Ammon's horn (tissue), 1 donor: ENCODE measurements at regions not wholly inside any gene's neighbourhood (a gene's known extent, or its start where the extent isn't known, plus 50 kb on each side); places are given as distances from the start of the nearest gene placed in this dataset.

Experiments used
- DNase-seq: peaks from one replicate; pipeline ENCODE4 v3.0.0-alpha.2; 2016; ENCODE audit warnings: low spot score

DNA sequence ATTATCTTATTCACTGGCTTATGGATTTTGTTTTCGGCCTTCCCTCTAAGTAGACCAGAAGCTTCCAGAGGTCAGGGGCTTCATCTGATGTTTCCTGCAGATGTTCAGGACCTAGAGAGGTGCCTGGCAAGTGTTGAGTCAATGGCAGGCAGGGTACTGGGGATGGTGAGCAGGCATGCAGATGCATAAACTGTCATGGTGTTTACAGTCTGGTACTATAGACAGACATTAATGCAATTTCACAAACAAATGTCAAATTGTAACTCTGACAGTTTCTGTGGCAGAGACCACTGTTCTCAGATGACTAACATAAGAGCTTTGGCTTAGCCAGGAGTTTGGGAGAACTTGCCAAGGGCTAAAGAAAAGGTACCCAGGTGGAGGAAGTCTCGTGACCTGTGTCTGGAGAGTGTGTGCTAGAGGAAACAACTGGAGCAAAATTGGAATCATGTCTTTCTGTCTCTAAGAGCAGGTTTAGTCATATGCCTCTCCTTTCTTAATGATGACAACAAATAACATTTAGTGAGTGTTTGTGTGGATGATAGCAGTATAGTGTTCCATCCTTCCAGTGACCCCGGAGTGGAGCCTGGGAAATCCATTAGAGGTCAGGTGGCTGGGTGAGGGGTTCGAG lies 53.7 kb upstream of the TRAK1 start:
- DNase-seq: no peak

GRCh38 chr3:42036483-42036823 lies 54.7 kb upstream of the TRAK1 start:
- no peak for DNase-seq

DNA sequence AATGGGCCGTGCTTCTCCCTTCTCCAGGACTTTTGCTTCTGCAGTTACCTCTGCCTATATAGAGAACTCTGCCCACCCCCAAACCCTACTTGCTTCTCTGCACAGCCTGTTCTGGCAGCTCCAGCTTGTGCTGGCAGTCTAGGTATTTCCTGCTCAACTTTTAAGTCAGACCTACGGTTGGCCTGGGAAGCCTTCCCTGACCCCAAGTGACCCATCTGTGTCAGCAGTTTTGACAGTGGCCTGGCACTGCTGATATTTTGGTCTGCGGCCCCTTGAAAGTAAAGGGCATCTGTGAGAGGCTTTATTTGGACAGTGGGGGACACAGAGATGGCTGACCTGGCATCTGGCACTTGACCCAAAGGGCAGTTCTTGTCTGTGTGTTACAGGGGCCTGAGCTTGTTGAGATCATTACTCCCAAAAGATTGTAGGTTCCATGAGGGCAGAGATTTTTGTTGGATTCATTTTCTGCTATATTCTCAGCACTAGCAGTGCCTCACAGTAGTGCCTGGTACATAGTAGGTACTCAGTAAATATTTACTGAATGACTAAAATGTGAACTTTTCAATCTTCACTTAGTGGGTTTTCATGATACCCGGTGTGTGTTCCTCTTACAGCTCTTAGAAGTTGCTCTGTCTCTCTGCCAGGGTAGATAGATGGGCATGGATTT lies 55.2 kb upstream of the TRAK1 start:
- DNase-seq: no peak

- no peak for DNase-seq
These were observed 56.1 kb upstream of the TRAK1 start for GRCh38 chr3:42035007-42035406.

- DNase-seq: no peak
These were observed 57.4 kb upstream of the TRAK1 start for GRCh38 chr3:42033741-42034140.

GRCh38 chr3:42032693-42033349 lies 58.3 kb upstream of the TRAK1 start:
- DNase-seq: peak; percentile 66

DNA sequence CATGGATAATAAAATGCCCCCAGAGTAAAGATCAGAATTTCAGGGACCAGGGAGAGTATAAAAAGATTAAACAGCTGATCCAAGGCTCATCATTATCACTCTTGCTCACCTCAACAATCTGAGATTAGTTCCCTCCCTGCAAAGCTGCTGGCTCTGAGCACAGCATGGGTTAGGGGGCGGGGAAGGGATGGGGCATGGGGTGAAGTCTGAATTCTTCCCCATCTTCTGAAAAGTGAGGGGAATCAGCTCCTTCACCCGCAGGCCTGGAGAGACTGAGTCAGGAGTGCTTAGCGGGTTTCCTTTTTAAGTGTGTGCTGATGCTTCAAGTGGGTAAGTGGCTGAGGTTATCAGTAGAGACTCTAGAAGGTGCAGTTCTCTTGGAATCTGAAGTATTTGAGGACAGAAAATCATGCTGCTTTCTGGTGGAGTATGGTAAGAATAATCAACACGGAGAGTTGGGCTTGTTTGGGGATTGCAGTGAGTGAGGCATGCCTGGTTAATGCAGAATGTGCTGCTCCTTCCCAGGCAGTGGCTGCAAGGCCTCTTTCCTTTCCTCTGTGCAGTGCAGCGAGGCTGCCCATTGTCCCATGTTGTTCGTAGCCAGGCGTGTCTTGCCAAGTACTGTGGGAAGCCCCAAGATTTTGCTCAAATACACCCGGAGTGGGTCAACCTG lies 59.2 kb upstream of the TRAK1 start:
- peak; percentile 56 for DNase-seq

- no peak for DNase-seq
These were observed 62.7 kb upstream of the TRAK1 start for GRCh38 chr3:42028474-42028873.

GRCh38 chr3:42027571-42027970 lies 63.6 kb upstream of the TRAK1 start:
- no peak for DNase-seq

GRCh38 chr3:42025370-42026138 lies 63.7 kb upstream of the ULK4 start:
- DNase-seq: peak; percentile 95

- peak; percentile 36 for DNase-seq
These were observed 62.9 kb upstream of the ULK4 start for GRCh38 chr3:42024591-42025351.

- no peak for DNase-seq
These were observed 61.5 kb upstream of the ULK4 start for GRCh38 chr3:42023380-42023779.

DNA sequence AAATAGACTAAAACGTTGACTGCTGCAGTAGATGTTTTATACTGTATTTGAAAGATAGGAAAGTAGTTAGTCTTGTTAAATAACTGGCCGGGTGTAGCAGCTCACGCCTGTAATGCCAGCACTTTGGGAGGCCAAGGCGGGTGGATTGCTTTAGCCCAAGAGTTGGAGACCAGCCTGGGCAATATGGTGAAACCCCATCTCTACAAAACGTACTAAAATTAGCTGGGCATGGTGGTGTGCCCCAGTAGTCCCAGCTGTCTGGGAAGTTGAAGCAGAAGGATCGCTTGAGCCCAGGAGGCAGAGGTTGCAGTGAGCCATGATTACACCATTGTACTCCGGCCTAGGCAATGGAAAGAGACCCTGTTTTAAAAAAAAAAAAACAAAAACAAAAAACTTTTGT lies 60.5 kb upstream of the ULK4 start:
- no peak for DNase-seq

GRCh38 chr3:42020684-42021307 lies 58.9 kb upstream of the ULK4 start:
- no peak for DNase-seq

GRCh38 chr3:42019953-42020260 lies 58.0 kb upstream of the ULK4 start:
- DNase-seq: no peak

DNA sequence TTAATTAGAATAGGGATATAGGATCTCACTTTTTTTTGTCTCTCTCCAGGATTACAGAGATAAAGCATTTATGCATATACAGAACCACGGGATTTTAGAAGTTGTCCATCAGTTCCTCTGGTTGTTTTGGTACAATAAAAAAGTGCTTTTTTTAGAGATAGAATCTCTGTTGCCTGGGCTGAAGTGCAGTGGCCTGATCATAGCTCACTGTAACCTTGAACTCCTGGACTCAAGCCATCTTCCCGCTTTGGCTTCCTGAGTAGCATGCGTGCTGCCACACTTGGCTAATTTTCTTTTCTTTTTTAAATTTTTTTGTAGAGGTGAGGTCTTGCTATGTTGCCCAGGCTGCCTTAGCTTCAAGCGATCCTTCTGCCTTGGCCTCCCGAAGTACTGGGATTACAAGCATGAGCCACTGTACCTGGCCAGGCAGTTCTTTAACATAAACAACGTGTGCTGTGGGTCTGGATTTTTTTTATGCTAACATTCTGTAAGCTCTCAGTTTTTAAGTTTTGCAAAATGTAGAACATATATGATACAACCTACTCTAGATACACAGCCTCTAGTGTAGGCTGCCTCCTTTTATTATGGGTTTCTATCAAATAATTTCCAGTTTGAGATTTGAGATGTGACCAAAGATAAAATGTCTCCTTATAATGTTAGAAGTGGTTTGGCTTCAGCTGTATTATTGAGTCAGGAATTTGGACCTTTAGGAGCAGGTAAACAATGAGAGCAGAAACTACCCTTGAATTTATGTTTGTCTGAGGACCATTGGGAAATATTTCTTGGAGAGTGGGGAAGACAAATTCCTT lies 57.4 kb upstream of the ULK4 start:
- no peak for DNase-seq

DNA sequence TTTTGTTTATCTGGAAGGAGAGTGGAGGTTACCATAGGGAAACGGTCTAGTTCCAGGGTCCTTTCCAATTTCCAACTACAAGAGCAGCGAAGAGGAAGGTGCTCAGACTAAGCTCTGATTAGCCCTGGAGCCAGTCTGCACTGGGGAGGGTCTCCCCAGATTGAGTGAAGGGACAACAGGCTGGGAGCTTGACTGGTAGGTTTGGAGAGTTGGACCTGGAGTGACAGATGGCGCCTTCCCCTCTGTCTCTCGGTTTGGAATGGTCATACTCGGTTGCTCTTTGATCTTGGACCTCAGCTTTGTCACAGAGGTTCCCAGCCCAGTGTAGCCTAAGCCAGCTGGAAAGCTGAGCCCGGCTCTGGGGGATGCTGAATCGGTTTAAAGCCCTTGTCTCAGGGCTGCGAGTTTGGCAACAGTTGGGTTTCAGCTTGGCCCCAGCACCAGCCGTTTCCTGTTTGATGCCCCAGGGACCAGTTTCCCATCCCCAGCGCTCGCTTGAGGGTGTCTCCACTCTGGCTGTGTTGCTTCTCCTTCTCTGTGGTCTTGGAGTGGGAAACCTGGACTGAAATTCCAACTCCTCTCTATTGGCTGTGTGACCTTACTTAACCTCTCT lies 53.1 kb upstream of the ULK4 start:
- peak; percentile 46 for DNase-seq

GRCh38 chr3:42014458-42014920 lies 52.6 kb upstream of the ULK4 start:
- peak; percentile 33 for DNase-seq

DNA sequence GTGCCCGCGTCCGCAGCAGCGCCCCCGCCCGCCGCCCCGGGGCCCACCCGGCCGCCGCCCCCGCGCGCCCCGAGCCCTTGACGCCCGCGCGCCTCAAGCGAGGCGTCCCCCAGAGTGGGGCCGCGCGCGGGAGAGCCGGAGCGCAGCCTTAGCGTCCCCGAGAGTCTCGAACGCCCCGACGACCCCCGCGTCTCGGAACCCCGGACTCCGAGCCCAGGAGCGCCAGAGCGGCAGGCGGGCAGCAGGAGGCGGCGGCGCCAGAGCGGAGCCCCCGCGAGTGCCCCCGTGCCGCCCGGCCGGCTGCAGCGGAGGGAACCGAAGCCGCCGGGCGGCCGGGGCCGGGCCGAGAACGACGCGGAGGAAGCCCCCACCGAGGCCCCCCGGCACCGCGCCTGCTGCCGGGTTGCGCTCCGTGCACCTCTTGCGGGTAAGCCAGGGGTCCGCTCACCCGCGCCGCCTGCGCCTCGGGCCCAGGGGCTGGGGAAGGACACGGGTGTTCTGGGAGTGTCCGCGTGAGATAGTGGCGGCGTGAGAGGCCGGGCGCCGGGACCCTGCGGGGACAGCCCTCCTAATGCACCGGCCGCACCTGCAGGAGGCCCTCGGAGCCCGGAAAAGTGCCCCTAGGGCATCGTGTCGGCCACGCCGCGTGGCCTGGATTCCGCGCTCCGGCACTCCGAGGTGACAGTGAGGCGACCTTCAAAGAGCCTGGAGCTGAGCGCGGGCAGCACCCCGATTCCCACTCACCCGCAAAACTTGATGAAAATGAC lies 52.0 kb upstream of the ULK4 start:
- no peak for DNase-seq
